ENCODE measurements at regions not wholly inside any gene's neighbourhood (a gene's known extent, or its start where the extent isn't known, plus 50 kb on each side); places are given as distances from the start of the nearest gene placed in this dataset.

GRCh38 chr4:125911058-125911457 lies 596.3 kb downstream of the FAT4 start (continued):
- TF ChIP-seq, protein P1, sequence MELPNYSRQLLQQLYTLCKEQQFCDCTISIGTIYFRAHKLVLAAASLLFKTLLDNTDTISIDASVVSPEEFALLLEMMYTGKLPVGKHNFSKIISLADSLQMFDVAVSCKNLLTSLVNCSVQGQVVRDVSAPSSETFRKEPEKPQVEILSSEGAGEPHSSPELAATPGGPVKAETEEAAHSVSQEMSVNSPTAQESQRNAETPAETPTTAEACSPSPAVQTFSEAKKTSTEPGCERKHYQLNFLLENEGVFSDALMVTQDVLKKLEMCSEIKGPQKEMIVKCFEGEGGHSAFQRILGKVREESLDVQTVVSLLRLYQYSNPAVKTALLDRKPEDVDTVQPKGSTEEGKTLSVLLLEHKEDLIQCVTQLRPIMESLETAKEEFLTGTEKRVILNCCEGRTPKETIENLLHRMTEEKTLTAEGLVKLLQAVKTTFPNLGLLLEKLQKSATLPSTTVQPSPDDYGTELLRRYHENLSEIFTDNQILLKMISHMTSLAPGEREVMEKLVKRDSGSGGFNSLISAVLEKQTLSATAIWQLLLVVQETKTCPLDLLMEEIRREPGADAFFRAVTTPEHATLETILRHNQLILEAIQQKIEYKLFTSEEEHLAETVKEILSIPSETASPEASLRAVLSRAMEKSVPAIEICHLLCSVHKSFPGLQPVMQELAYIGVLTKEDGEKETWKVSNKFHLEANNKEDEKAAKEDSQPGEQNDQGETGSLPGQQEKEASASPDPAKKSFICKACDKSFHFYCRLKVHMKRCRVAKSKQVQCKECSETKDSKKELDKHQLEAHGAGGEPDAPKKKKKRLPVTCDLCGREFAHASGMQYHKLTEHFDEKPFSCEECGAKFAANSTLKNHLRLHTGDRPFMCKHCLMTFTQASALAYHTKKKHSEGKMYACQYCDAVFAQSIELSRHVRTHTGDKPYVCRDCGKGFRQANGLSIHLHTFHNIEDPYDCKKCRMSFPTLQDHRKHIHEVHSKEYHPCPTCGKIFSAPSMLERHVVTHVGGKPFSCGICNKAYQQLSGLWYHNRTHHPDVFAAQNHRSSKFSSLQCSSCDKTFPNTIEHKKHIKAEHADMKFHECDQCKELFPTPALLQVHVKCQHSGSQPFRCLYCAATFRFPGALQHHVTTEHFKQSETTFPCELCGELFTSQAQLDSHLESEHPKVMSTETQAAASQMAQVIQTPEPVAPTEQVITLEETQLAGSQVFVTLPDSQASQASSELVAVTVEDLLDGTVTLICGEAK (IDR thresholded peaks at IDR 0.05) = no peak
- TF ChIP-seq, protein P1 (CRISPR knock-in tag; IDR thresholded peaks at IDR 0.05) = no peak
- no peak for TF ChIP-seq HDAC2 (CRISPR knock-in tag; IDR thresholded peaks at IDR 0.05)
- TF ChIP-seq REPIN1 (CRISPR knock-in tag; IDR thresholded peaks at IDR 0.05; ENCODE audit: borderline replicate concordance, low read depth) = no peak
- TF ChIP-seq THAP9 (CRISPR knock-in tag; IDR thresholded peaks at IDR 0.05; ENCODE audit: borderline replicate concordance) = no peak
- TF ChIP-seq, protein P2, sequence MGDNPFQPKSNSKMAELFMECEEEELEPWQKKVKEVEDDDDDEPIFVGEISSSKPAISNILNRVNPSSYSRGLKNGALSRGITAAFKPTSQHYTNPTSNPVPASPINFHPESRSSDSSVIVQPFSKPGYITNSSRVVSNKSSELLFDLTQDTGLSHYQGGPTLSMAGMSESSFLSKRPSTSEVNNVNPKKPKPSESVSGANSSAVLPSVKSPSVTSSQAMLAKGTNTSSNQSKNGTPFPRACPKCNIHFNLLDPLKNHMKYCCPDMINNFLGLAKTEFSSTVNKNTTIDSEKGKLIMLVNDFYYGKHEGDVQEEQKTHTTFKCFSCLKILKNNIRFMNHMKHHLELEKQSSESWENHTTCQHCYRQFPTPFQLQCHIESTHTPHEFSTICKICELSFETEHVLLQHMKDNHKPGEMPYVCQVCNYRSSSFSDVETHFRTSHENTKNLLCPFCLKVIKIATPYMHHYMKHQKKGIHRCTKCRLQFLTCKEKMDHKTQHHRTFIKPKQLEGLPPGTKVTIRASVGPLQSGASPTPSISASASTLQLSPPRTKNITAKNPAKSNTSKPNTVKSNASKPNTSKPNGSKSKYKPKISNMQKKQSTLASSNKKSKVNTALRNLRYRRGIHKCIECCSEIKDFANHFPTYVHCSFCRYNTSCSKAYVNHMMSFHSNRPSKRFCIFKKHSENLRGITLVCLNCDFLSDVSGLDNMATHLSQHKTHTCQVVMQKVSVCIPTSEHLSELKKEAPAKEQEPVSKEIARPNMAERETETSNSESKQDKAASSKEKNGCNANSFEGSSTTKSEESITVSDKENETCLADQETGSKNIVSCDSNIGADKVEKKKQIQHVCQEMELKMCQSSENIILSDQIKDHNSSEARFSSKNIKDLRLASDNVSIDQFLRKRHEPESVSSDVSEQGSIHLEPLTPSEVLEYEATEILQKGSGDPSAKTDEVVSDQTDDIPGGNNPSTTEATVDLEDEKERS (CRISPR knock-in tag; IDR thresholded peaks at IDR 0.05) = no peak
- no peak for TF ChIP-seq ZNF383 (CRISPR knock-in tag; IDR thresholded peaks at IDR 0.05; ENCODE audit: borderline replicate concordance)
- no peak for TF ChIP-seq ZBTB25 (CRISPR knock-in tag; IDR thresholded peaks at IDR 0.05)
- no peak for TF ChIP-seq ZBTB49 (CRISPR knock-in tag; IDR thresholded peaks at IDR 0.05; ENCODE audit: borderline replicate concordance)
- TF ChIP-seq ZMYM4 (CRISPR knock-in tag; IDR thresholded peaks at IDR 0.05) = no peak
- no peak for TF ChIP-seq SP4 (CRISPR knock-in tag; IDR thresholded peaks at IDR 0.05)
